GM21737 (cell line): ENCODE measurements at regions not wholly inside any gene's neighbourhood (a gene's known extent, or its start where the extent isn't known, plus 50 kb on each side); places are given as distances from the start of the nearest gene placed in this dataset.
"Not testable (repeated sequence)": the region's sequence is repeated elsewhere in the genome, so short reads cannot be mapped to it uniquely, and the experiment has no call there.

Source experiments
- ATAC-seq: cut with Tn5 transposase; IDR thresholded peaks from one replicate; pipeline ENCODE4 v1.9.1; 2021; ENCODE audit warnings: mild to moderate bottlenecking, moderate library complexity; ENCODE audit not compliant: unreplicated experiment

DNA sequence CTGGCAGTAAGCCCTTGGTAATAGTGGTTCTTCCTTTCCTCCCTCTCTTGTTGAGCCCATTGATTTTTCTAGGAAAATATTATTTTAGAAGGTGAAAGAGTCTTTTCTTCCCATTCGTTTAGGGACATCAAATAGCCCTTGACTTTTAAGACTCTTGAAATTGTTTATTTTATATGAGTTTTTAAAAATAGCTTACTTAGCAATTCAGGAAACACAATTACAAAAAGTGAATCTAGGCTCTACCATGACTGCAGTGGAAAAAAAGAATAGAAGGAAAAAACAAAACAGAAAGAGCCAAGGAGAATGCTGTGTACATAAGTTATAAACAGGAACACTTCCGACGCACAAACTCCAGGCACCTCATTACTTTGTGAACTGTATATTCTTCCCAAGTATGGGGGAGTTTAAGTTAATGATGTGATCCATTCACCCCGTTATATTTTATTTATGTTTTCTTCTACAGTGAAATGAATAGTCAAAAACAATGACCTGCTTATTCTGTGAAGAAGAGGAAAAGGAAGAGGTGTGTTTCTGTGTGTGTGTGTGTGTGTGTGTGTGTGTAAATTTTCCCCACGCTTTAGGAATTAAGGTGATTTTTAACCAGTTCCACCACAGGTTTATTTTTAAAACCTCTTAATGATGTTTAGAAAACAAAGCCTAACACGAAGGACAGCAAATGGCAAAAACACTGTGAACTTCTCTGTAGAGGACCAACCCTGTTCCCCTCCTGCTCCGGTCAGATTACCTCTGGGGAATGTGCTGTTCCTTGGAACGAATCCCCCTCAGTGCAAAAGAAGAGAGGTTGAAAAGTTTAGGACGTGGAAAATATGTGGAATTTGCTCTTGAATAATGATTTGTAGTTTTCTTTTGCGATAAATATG, 266.3 kb downstream of the KLF5 start:
- ATAC-seq, result no peak

DNA sequence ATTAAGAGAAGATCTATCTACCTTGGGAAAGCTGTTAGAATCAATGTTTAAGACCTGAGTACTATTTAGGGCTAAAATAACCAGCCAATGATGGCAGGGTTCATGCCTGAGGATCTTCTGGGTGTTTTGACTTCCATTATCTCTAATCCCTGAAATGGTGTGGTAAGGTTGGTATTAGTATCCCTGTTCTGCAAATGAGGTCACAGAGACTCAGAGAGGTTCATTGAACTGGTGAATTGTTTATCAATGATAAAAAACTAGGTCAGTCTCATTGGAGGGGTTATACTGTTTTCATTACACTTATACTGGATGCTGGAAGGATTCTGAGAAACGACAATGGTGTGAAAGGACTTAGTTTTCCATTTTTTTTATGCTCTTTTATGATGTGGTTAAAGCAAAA, 264.8 kb downstream of the KLF5 start:
- no peak for ATAC-seq

DNA sequence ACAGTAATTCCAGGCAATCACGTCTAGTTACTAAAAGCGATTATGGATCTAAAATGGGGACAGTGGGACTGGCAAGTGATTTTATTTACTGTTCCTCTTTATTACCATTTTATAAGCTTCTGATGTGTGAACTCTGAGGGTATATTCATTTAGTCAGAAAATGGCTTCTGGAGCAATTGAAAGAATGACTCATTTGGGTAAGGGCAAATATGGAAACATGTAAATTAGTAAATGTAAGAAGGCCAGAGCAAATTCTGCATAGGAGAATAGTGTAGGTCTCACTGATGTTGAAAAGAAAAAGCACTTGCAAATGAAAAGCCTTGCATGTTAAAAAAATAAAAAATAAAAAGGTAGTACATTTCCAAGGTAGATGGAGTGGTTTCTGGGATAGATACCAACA, 262.2 kb downstream of the KLF5 start:
- no peak for ATAC-seq

DNA sequence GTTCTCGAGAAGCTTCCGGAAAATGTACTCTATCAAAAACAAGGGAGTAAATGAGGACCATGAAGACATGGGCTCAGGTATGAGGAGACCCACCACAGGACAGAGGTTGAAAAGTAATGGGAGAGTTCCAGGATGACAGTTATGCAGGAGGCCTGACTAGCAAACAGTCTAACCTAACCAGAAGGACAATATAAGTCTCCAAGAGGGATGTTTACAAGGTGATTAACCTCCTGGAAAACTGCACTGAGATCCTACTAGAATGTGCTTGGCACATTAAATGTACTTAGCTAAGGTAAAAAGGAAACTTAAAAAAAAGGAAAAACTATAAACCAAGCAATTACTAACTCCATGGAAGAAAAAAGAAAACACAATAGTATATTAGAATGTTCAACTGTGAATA, 258.3 kb downstream of the KLF5 start:
- ATAC-seq, result no peak

DNA sequence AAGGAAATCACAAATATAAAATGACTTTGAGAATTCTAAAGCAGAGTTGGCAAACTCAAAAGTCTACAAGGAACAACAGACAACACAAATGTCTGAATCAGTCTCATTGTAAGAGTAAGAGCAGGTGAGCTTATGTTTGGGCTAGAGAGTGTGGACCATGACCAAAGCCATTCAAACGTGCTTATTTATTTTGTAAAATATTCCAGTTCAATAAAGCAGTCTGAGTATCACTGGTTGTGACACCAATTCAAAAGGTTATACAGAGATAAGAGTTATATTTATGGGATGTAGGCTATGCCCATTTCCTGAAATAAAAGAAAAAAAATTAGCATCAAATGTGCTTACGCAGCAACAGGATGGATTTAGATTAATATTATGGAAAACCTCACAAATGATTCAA, 251.6 kb downstream of the KLF5 start:
- ATAC-seq, result no peak

DNA sequence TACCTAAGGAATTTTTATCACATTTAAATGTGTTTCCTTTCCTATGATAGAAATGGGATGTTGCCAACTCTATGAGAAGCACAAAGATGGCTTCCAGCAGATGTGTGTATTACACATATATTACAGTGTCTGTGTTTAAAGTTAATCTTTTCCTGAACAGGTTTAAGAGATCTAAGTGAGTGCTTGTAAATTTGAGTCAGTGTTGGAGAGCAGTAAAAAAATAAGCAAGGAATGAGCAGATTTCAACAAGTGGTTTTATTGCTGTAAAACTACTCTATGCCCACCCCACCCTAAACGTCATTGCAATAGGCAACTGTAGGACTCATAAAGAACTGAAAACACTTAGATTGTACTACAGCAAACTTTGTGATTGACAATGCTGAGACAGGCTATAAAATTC, 248.7 kb downstream of the KLF5 start:
- no peak for ATAC-seq

DNA sequence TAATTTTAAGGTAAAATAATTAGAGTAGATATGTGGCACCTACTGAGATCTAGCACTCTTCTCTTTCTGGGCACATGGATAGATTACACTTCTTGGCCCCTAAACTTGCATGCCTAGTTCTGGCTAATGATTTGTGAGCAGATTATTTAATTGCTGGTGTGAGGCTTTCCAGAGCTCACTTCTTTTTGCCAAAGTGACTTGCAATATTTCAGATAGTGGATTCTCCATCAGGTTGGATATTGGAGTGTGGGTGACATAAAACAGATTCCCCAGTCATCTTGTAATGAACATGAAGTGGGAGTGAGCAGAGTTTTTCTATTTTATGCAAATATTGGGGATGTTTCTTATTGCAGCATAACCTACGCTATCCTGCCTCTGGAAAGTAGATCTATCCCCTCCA, 247.9 kb downstream of the KLF5 start:
- no peak for ATAC-seq

DNA sequence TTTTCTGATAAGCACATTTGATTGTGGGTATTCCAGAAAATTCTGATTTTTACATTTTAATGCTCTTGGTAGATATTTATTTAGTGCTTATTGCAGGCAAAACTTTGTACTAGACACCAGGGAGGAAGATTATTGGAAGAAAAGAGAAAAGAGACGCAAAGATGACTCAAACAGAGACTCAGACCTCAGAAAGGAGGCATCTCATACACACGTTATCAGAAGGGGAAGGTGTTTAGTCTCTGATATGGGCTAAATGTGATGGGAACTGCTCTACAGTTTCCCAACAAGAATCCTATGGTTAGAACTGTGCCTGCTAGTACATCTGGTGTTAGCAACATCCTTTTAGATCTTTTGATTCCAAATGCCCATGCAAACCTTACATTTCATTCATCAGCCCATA, 245.6 kb downstream of the KLF5 start:
- no peak for ATAC-seq

DNA sequence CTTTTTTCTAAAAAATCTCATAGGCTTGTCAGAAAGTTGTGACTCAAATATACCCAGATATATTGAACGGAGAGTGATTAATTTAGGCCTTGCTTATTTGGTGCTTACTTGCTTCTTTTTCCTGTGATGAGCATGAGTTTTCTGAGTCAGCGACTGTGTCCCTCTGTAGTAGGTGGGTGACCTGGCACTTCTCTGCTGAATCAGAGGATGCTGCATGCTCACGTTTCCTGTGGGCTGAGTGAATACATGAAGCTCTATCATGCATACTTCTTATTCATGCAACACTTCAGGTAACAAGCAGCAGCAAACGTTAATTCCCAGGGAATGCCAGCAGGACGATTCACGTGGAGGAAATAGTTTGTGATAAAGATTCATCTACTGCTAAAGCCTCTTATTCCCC, 245.0 kb downstream of the KLF5 start:
- no peak for ATAC-seq

DNA sequence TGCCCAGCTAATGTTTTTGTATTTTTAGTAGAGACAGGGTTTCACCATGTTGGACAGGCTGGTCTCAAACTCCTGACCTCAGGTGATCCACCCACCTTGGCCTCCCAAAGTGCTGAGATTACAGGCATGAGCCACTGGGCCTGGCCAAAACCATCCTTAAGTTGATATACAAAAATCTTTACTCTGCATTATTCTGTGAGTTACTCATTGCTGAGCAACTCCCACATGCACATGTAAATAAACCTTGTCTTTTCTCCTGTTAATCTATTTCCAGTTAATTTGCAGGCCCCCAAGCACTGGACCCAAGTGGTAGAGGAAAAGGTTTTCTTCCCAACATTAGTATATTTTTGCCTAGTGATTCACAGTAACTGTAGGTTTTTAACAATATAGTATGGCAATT, 242.8 kb downstream of the KLF5 start:
- ATAC-seq, result not testable (repeated sequence)

DNA sequence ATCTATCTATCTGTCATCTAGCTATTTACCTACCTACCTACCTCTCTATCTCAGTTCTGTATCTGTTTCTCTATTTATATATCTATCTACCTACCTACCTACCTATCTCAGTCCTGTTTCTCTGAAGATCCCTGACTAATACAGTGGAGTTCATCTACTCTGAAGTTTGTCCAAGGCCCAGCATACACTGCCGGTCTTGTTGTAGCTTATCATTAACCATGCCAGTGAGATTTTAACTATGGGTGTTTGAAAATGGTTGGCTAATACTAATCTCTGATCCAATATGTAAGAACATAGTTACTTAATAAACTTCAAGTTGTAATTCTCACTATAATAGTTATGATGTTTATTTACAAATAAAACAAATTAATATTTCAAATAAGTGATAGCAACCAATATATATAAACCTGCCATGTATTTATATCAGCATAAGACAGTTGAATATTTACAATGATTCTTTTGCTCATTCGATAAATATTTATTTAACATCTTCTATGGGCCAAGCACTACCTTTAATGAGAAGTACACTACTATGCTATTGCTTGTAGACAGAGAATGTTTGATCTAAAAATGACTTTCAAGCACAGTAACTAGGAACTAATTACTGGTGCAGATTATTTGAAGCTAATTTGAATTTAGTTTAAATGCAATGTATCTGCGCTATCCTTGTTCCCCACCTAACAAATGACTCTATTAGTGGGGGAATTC, 242.1 kb downstream of the KLF5 start:
- no peak for ATAC-seq

DNA sequence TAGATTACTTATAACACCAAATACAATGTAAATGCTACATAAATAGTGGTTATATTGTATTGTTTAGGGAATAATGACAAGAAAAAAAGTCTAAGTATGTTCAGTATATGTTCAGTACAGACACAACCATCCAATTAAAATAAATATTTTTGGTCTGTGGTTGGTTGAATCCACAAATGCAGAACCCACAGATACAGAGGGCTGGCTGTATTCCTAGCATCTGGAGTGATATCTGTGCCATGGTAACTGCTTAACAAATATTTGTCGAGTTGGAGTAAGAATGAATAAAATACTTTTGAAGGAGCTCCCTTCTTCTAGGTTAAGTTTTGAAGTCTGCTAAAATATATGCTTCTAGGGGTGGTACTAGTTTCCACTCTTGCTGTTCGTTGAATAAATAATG, 241.0 kb downstream of the KLF5 start:
- ATAC-seq, result no peak

DNA sequence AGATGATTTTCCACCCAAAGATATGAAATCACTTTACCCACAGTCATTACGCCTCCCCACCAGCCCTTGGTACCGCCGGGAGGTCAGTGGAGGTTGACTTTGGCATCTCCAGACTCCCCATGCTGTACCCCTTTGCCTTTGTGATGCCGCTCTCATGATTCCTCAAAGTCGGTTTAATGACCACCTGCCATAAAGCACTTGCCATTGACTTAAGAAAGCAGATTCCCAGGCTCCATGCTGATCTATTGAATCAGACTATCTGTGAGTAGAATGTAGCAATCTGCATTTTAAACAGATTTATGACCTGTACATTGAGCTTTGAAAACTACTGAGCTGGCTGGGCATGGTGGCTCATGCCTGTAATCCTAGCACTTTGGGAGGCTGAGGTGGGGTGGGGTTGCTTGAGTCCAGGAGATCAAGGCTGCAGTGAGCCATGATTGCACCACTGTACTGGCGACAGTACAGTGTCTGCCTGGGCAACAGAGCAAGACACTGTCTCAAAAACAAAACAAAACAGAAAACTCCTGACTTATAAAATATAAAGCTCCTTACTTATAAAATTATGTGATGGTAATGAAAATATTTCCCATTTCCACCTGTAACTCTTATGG, 235.2 kb downstream of the KLF5 start:
- no peak for ATAC-seq

DNA sequence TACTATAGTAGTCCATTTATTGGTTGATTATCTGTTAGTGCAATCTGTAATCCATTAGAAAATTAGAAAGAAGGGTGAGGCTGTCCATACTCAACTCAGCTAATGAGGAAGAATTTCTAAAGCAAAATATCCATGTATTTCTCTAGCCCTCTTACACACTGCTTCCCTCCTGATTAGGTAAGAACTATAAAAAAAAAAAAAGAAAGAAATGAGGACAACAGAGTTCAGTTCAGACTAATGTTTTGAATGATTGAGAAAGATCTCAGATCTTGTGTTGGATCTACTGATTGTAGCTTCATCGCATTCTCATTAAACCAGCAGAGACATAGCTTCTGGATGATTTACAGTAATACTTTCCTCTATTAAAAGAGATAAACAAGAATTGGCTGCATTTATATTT, 233.3 kb downstream of the KLF5 start:
- ATAC-seq, result no peak

DNA sequence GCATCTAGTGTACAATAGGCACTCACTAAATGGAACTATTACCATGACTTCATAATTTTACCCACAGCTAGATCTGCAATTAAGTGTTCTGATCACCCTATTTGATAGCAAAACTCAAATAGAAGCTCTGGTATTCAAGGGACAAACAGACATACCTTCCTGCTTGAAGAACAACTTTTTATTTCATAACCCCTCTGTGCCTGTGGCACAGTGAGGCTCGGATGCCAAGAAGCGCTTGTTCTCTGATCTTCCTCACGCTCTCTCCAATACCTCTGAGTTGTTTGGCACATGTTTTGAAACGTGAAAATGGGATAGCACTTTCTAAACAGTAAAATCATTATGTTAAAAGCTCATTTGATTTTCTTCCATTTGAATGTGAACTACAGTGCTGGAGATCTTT, 232.0 kb downstream of the KLF5 start:
- ATAC-seq, result no peak

DNA sequence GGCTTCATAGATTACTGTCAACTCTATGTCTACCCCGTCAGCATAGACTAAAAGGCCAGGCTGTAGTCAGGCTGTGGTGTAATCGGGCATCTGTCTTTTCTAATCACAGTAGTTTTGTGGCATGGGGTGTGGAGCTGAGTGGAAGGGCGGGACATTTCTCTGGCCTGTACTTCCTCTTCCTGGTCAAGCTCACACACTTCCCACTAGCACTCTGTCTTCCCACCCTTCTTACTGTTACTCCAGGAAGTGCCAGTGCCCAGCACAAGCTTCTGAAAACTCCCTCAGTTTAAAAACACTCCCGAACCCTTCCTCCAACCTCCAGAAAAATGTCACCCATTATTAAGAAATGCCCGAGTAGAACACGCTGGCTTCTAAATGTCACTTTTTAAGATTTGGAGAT, 229.8 kb downstream of the KLF5 start:
- ATAC-seq, result no peak

DNA sequence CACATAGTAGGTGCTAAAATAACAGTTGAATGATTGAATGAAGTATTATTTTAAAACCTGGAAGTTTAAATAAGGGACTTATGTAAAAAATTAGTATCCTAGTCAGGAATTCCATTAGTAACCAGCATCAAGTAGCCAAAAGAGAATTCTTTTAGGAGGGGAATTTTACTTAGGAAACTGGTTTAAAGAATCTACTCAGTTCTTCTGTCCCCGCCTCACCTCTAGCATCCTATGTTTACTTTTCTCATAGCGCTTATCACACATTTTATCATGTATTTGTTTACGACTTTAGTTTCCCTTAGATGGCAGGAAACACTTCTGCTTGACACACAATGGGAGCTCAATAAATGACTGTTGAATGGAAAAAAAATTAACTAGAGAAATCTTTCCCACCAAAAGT, 229.0 kb downstream of the KLF5 start:
- ATAC-seq, result no peak

DNA sequence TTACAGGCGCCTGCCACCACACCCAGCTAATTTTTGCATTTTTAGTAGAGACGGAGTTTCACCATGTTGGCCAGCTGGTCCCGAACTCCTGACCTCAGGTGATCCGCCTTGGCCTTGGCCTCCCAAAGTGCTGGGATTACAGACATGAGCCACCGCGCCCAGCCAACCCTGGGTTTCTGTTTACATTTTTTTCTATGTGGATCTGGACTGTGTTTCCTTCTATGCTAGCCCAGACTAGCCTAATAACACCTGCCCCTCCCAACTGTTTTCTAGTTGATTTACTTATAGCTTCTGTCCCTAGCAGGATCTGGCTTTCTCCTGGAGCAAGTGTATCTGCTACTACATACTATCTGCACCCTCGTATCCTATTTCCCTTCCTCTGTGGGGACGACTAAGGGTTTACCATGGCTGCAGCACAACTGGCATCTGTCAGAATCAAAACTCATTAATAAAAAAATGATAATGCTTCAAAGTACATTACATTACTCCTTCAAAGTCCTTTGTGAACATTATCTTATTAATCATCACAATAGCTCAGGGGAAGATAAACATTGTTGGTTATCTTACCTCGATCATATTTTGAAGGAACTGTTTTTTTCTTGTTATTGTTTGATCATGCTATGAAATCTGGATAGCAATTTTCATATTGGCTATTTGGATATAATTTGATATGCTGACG, 228.3 kb downstream of the KLF5 start:
- no peak for ATAC-seq

DNA sequence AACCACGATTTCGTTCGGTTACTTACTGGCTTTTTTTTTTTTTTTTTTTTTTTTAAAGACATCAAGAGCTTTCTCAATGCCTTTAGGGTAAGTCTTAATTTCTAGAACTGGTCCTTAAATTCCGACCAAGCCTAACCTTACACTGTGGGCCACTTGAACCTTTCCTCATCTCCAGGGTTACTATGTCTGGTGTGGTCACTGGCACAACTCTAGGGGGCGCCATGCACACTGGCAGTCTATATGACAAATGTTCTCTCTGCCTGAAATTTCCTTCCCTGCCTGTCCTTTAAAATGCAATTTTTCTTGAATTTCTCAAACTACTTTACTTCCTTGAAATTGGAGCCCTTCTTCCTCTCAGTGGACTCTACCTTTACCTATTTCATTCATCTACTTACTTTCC, 227.4 kb downstream of the KLF5 start:
- no peak for ATAC-seq

DNA sequence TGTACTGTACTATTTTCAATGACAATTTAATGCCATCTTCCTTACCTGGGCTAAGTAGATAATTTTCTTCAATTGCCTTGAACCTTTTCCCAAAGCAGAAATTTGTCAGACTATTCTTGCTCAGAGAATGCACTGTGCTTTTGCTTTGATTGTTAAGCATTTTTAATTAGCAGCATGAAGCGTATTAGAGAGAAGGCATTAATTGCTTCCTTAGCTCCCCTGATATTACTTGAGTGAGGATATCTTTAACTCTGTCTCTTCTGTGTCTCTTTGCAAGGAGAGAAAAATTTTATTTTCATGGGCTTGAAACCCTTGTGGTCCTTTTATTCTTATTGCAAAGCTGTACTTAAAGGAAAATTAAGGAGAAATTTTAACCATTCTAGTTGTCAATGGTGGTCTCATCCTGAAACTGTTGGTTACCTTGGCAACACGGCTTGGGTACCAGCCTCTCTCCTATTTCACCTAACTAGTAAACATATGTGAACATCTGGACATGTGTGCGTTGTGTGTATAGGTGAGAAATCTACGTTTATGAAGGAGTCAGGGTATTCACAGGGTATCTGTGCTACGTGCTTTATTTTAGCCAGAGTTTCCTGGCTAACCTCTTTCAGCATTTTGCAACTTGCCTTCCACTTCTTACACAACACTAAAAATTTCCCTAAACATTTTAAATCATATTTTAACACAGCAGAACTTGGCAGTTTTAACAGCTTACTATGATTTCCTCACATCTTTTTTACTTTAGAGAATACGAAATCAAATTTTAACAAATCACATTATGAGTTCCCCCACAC, 225.5 kb downstream of the KLF5 start:
- no peak for ATAC-seq

DNA sequence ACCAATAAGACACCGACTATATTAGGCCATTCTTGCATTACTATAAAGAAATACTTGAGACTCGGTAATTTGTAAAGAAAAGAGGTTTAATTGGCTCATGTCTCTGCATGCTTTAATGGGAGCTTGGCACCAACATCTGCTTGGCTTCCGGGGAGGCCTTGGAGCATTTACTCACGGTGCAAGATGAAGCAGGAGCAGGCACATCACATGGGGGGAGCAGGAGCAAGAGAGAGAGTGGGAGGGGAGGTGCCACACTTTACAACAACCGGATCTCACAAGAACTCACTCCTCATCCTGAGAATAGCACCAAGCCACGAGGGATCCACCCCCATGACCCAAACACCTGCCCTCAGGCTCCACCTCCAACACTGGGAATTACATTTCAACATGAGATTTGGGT, 224.8 kb downstream of the KLF5 start:
- ATAC-seq, result no peak
